NCI-H1930 (cell line): ENCODE measurements at regions not wholly inside any gene's neighbourhood (a gene's known extent, or its start where the extent isn't known, plus 50 kb on each side); places are given as distances from the start of the nearest gene placed in this dataset.
A peak's percentile ranks its signal among the peaks of the same experiment; 100 is the strongest.
"Not testable (repeated sequence)": the region's sequence is repeated elsewhere in the genome, so short reads cannot be mapped to it uniquely, and the experiment has no call there.

ENCODE experiments used
- DNase-seq, 2 experiments: peaks; one replicate each; lab custom pipeline; 2025; lab: John Stamatoyannopoulos, UW

GRCh38 chr1:65020774-65021173, 54.4 kb upstream of the JAK1 start:
- no peak for DNase-seq

GRCh38 chr1:65021795-65022194, 55.4 kb upstream of the JAK1 start:
- DNase-seq = no peak

GRCh38 chr1:65022216-65022615, 55.9 kb upstream of the JAK1 start:
- DNase-seq = no peak

- DNase-seq = no peak
Measured at GRCh38 chr1:65025794-65026193, 59.4 kb upstream of the JAK1 start.

- DNase-seq = no peak
Measured at GRCh38 chr1:65026235-65026634, 59.9 kb upstream of the JAK1 start.

- DNase-seq = no peak
Measured at GRCh38 chr1:65027666-65028358, 61.5 kb upstream of the JAK1 start.

- not testable (repeated sequence) for DNase-seq
Measured at GRCh38 chr1:65029434-65029833, 63.1 kb upstream of the JAK1 start.

- not testable (repeated sequence) for DNase-seq
Measured at GRCh38 chr1:65034879-65035278, 68.5 kb upstream of the JAK1 start.

GRCh38 chr1:65036570-65037051, 70.3 kb upstream of the JAK1 start:
- no peak for DNase-seq

GRCh38 chr1:65039066-65039465, 72.7 kb upstream of the JAK1 start:
- DNase-seq = no peak

- DNase-seq = no peak
Measured at GRCh38 chr1:65039508-65039907, 73.2 kb upstream of the JAK1 start.

GRCh38 chr1:65042467-65042866, 76.1 kb upstream of the JAK1 start:
- no peak for DNase-seq

GRCh38 chr1:65044411-65044810, 78.1 kb upstream of the JAK1 start:
- no peak for DNase-seq

GRCh38 chr1:65045022-65045817, 78.9 kb upstream of the JAK1 start:
- no peak for DNase-seq

GRCh38 chr1:65048335-65048734, 82.0 kb upstream of the JAK1 start:
- no peak for DNase-seq

GRCh38 chr1:65049941-65050713, 83.8 kb upstream of the JAK1 start:
- DNase-seq = no peak

GRCh38 chr1:65050735-65051134, 84.4 kb upstream of the JAK1 start:
- peak; percentile 45 to 57 for DNase-seq

- no peak for DNase-seq
Measured at GRCh38 chr1:65054481-65054880, 88.1 kb upstream of the JAK1 start.

GRCh38 chr1:65055747-65056146, 89.4 kb upstream of the JAK1 start:
- no peak for DNase-seq

GRCh38 chr1:65056234-65056633, 89.9 kb upstream of the JAK1 start:
- DNase-seq = no peak

- DNase-seq = no peak
Measured at GRCh38 chr1:65056866-65057265, 90.5 kb upstream of the JAK1 start.

- DNase-seq = no peak
Measured at GRCh38 chr1:65059930-65060538, 88.0 kb upstream of the AK4 start.
